ENCODE measurements at regions not wholly inside any gene's neighbourhood (a gene's known extent, or its start where the extent isn't known, plus 50 kb on each side); places are given as distances from the start of the nearest gene placed in this dataset.

DNA sequence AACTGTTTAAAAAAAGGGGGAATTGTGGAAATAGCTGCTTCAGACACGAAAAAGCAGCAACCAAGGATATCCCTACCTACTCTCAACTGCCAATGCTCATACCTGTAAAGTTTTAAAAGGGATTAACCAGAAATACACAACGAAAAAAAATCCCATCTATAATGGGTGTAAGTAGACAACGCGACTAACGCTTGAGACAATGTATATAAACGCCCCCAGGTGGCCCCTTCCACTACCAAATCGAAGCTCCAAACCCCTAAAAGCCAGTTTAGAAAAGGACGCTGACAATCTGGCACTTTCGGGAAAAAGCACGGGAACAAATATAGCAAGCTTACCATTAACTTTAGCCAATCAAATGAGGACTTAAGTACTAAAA, 94.5 kb upstream of the BTN3A2 start:
- in situ Hi-C loops (cut with HindIII; ENCODE audit: low pct_unique_long_range_greater_than_20kb, low sequenced_read_pairs) (no loop called here), intact Hi-C loops (cut with micrococcal nuclease; ENCODE audit: unreplicated experiment) (loop anchor here (5.0 kb wide), 1 partner anchor 53 kb away; a partner anchor contains a TSS)
- ATAC-seq: no peak
- POLR2A ChIA-PET: no interaction called here
- H3K27ac ChIP-seq (ENCODE audit: low read length): peak overlapping the region; percentile 18; the same call in 1 of the 2 replicates
- no peak for DNase-seq (ENCODE audit: low read depth, low spot score)
- CTCF ChIA-PET: no interaction called here
- TF ChIP-seq, protein P1, sequence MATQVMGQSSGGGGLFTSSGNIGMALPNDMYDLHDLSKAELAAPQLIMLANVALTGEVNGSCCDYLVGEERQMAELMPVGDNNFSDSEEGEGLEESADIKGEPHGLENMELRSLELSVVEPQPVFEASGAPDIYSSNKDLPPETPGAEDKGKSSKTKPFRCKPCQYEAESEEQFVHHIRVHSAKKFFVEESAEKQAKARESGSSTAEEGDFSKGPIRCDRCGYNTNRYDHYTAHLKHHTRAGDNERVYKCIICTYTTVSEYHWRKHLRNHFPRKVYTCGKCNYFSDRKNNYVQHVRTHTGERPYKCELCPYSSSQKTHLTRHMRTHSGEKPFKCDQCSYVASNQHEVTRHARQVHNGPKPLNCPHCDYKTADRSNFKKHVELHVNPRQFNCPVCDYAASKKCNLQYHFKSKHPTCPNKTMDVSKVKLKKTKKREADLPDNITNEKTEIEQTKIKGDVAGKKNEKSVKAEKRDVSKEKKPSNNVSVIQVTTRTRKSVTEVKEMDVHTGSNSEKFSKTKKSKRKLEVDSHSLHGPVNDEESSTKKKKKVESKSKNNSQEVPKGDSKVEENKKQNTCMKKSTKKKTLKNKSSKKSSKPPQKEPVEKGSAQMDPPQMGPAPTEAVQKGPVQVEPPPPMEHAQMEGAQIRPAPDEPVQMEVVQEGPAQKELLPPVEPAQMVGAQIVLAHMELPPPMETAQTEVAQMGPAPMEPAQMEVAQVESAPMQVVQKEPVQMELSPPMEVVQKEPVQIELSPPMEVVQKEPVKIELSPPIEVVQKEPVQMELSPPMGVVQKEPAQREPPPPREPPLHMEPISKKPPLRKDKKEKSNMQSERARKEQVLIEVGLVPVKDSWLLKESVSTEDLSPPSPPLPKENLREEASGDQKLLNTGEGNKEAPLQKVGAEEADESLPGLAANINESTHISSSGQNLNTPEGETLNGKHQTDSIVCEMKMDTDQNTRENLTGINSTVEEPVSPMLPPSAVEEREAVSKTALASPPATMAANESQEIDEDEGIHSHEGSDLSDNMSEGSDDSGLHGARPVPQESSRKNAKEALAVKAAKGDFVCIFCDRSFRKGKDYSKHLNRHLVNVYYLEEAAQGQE (IDR thresholded peaks at IDR 0.05; ENCODE audit: insufficient read depth in 1 of 2, low read depth in 2 of 2, low read length in 1 of 2): no peak
- no peak for TF ChIP-seq TCF7L2 (IDR thresholded peaks at IDR 0.05; ENCODE audit: low read depth, low read length)
- TF ChIP-seq POLR2AphosphoS5 (IDR thresholded peaks at IDR 0.05; ENCODE audit: low read depth, low read length): no peak
- TF ChIP-seq, protein P2, sequence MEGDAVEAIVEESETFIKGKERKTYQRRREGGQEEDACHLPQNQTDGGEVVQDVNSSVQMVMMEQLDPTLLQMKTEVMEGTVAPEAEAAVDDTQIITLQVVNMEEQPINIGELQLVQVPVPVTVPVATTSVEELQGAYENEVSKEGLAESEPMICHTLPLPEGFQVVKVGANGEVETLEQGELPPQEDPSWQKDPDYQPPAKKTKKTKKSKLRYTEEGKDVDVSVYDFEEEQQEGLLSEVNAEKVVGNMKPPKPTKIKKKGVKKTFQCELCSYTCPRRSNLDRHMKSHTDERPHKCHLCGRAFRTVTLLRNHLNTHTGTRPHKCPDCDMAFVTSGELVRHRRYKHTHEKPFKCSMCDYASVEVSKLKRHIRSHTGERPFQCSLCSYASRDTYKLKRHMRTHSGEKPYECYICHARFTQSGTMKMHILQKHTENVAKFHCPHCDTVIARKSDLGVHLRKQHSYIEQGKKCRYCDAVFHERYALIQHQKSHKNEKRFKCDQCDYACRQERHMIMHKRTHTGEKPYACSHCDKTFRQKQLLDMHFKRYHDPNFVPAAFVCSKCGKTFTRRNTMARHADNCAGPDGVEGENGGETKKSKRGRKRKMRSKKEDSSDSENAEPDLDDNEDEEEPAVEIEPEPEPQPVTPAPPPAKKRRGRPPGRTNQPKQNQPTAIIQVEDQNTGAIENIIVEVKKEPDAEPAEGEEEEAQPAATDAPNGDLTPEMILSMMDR (IDR thresholded peaks at IDR 0.05): no peak
- no peak for TF ChIP-seq SIN3A (IDR thresholded peaks at IDR 0.05; ENCODE audit: borderline replicate concordance, insufficient read depth, low read depth, low read length)
- BruUV-seq (replicated peaks): no TSS peak
- peaks cover 7% of the 10 kb centered on the region for H3K4me1 ChIP-seq (ENCODE audit: control insufficient read depth, insufficient read depth, low read length)
- H3K36me3 ChIP-seq (ENCODE audit: control insufficient read depth, insufficient read depth, low read length): no peaks in the 10 kb centered on the region
- no peaks in the 10 kb centered on the region for H3K27me3 ChIP-seq (ENCODE audit: control insufficient read depth, insufficient read depth, low read length)
- peak overlapping the region in 1 of 2 experiments; percentile 28; a peak in 1 of 4 replicates for H3K4me3 ChIP-seq (ENCODE audit: low read depth in 2 of 2, low read length in 2 of 2)
- no peaks in the 10 kb centered on the region for H3K9me3 ChIP-seq (ENCODE audit: control insufficient read depth, insufficient read depth, low read depth, low read length)

DNA sequence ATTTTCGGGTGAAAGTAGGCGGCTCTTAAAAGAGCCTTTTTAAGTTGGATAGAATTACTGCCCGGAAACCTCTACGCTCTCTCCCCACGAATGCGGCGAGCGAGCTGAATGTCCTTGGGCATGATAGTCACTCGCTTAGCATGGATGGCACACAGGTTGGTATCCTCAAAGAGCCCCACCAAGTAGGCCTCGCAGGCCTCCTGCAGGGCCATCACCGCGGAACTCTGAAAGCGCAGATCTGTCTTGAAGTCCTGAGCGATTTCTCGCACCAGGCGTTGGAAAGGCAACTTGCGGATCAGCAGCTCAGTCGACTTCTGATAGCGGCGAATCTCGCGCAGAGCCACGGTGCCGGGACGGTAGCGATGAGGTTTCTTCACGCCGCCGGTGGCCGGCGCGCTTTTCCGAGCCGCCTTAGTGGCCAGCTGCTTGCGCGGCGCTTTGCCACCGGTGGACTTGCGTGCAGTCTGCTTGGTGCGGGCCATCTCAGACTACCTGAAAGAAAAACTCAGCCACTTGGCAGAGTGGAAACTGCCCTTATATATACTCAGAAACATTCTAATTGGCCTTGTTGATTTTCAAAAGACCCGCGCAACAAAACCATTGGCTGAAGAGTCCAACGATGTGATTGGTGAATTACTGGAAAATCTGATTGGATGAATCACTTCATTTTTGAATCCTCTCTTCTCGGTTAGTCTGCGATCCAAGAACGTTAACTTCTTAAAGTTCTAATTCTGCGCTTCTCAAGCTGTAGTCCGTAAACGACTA, 93.9 kb upstream of the BTN3A2 start:
- TF ChIP-seq, protein P2 (IDR thresholded peaks at IDR 0.05): no peak
- TF ChIP-seq POLR2AphosphoS5 (IDR thresholded peaks at IDR 0.05; ENCODE audit: low read depth, low read length): no peak
- TF ChIP-seq TCF7L2 (IDR thresholded peaks at IDR 0.05; ENCODE audit: low read depth, low read length): no peak
- TF ChIP-seq, protein P1 (IDR thresholded peaks at IDR 0.05; ENCODE audit: insufficient read depth in 1 of 2, low read depth in 2 of 2, low read length in 1 of 2): no peak
- TF ChIP-seq SIN3A (IDR thresholded peaks at IDR 0.05; ENCODE audit: borderline replicate concordance, insufficient read depth, low read depth, low read length): no peak
- intact Hi-C loops (cut with micrococcal nuclease; ENCODE audit: unreplicated experiment): loop anchor here (5.0 kb wide), 1 partner anchor 54 kb away; a partner anchor contains a TSS
- peak overlapping the region; percentile 89 for H3K27ac ChIP-seq (ENCODE audit: low read length)
- H3K4me3 ChIP-seq (ENCODE audit: low read depth in 2 of 2, low read length in 2 of 2): peak overlapping the region in 1 of 2 experiments; percentile 61; a peak in 1 of 4 replicates
- H3K9me3 ChIP-seq (ENCODE audit: control insufficient read depth, insufficient read depth, low read depth, low read length): no peaks in the 10 kb centered on the region
- peaks cover 7% of the 10 kb centered on the region for H3K4me1 ChIP-seq (ENCODE audit: control insufficient read depth, insufficient read depth, low read length)
- BruUV-seq (replicated peaks): no TSS peak
- ATAC-seq: no peak
- in situ Hi-C loops (cut with HindIII; ENCODE audit: low pct_unique_long_range_greater_than_20kb, low sequenced_read_pairs): no loop called here
- ChIA-PET POLR2A (interaction anchor here (2.3 kb wide), 1 partner anchor 37 kb away, joined by 10 read pairs; a partner anchor contains a TSS), CTCF (no interaction called here)
- DNase-seq (ENCODE audit: low read depth, low spot score): no peak
- no peaks in the 10 kb centered on the region for H3K27me3 ChIP-seq (ENCODE audit: control insufficient read depth, insufficient read depth, low read length)
- no peaks in the 10 kb centered on the region for H3K36me3 ChIP-seq (ENCODE audit: control insufficient read depth, insufficient read depth, low read length)
